ENCODE measurements at regions not wholly inside any gene's neighbourhood (a gene's known extent, or its start where the extent isn't known, plus 50 kb on each side); places are given as distances from the start of the nearest gene placed in this dataset.
"Not testable (repeated sequence)": the region's sequence is repeated elsewhere in the genome, so short reads cannot be mapped to it uniquely, and the experiment has no call there.

- H3K9me3 ChIP-seq (ENCODE audit: low read depth, low read length); H3K9ac ChIP-seq (ENCODE audit: insufficient read length); DNase-seq (ENCODE audit: low read depth, low spot score); H3K27ac ChIP-seq; H3K4me3 ChIP-seq; H3K36me3 ChIP-seq (ENCODE audit: insufficient read depth, low read length): not testable (repeated sequence)
These were observed 3019.4 kb upstream of the TEKT4 start for GRCh38 chr2:91851689-91852420.

GRCh38 chr2:91856971-91857370 is 3014.3 kb upstream of the TEKT4 start:
- H3K36me3 ChIP-seq (ENCODE audit: insufficient read depth, low read length); H3K9me3 ChIP-seq (ENCODE audit: low read depth, low read length); H3K4me3 ChIP-seq; H3K27ac ChIP-seq; H3K9ac ChIP-seq (ENCODE audit: insufficient read length); DNase-seq (ENCODE audit: low read depth, low spot score): not testable (repeated sequence)

- H3K9me3 ChIP-seq (ENCODE audit: low read depth, low read length); H3K4me3 ChIP-seq; DNase-seq (ENCODE audit: low read depth, low spot score); H3K27ac ChIP-seq; H3K36me3 ChIP-seq (ENCODE audit: insufficient read depth, low read length); H3K9ac ChIP-seq (ENCODE audit: insufficient read length): not testable (repeated sequence)
These were observed 3013.5 kb upstream of the TEKT4 start for GRCh38 chr2:91857711-91858110.

DNA sequence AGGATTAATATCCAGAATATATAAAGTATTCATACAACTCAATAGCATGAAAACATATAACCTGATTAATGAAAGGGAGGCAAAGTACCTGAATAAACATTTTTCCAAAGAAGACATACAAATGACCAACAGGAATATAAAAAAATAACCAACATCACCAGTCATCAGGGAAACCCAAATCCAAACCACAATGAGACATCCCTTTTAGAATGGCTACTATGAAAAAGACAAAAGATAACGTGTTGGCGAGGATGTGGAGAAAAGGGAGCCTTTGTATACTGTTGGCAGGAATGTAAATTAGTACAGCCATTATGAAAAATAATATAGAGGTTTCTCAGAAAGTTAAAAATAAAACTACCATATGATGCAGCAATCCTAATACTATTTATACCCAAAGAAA is 2999.5 kb upstream of the TEKT4 start:
- not testable (repeated sequence) for H3K36me3 ChIP-seq (ENCODE audit: insufficient read depth, low read length); H3K9ac ChIP-seq (ENCODE audit: insufficient read length); DNase-seq (ENCODE audit: low read depth, low spot score); H3K9me3 ChIP-seq (ENCODE audit: low read depth, low read length); H3K27ac ChIP-seq; H3K4me3 ChIP-seq

GRCh38 chr2:91873416-91873815 is 2997.8 kb upstream of the TEKT4 start:
- DNase-seq (ENCODE audit: low read depth, low spot score); H3K36me3 ChIP-seq (ENCODE audit: insufficient read depth, low read length); H3K27ac ChIP-seq; H3K4me3 ChIP-seq; H3K9me3 ChIP-seq (ENCODE audit: low read depth, low read length); H3K9ac ChIP-seq (ENCODE audit: insufficient read length): not testable (repeated sequence)

DNA sequence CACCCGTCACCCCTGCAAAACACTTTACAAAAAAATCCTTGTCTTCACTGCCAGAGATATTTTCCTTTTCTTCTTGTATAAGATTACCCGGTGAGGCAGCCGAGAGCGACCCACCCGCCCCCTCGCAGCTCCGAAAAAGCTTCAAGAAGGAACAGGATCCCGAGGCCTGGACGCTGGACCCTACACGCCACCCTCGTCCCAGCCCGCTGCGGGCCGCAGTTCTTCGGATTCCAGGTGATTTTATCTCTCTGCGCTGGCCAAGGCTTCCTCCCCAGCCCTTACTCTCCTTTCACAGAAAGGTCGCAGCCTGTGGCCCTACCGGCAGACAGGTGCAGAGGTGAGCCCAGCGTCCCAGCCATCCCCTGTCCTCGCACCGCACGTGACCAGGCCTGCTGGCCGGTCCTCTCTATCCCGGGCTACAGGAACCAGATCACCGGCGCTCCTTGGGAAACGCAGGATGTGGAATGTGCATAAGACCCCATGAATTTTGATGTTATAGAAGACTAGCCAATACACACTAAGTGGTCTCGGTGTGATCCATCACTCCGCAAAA is 2993.5 kb upstream of the TEKT4 start:
- not testable (repeated sequence) for H3K9ac ChIP-seq (ENCODE audit: insufficient read length); H3K27ac ChIP-seq; H3K36me3 ChIP-seq (ENCODE audit: insufficient read depth, low read length); H3K9me3 ChIP-seq (ENCODE audit: low read depth, low read length); DNase-seq (ENCODE audit: low read depth, low spot score); H3K4me3 ChIP-seq

- H3K9ac ChIP-seq (ENCODE audit: insufficient read length); DNase-seq (ENCODE audit: low read depth, low spot score); H3K4me3 ChIP-seq; H3K27ac ChIP-seq; H3K9me3 ChIP-seq (ENCODE audit: low read depth, low read length); H3K36me3 ChIP-seq (ENCODE audit: insufficient read depth, low read length): not testable (repeated sequence)
These were observed 2976.1 kb upstream of the TEKT4 start for GRCh38 chr2:91895091-91895490.

- H3K4me3 ChIP-seq; H3K36me3 ChIP-seq (ENCODE audit: insufficient read depth, low read length); H3K9ac ChIP-seq (ENCODE audit: insufficient read length); H3K27ac ChIP-seq; DNase-seq (ENCODE audit: low read depth, low spot score); H3K9me3 ChIP-seq (ENCODE audit: low read depth, low read length): not testable (repeated sequence)
These were observed 2953.6 kb upstream of the TEKT4 start for GRCh38 chr2:91917602-91918001.

Data from SK-N-MC (cell line).